ENCODE measurements at regions not wholly inside any gene's neighbourhood (a gene's known extent, or its start where the extent isn't known, plus 50 kb on each side); places are given as distances from the start of the nearest gene placed in this dataset.

- Histone ChIP-seq H3K4me1 (no peaks in the 10 kb centered on the region), H3K9me3 (peaks cover 0 to 8% (median 0%) of the 10 kb centered on the region in 4 donors), H3K36me3 (no peaks in the 10 kb centered on the region), H3K27me3 (no peaks in the 10 kb centered on the region), H3K27ac (no peak overlapping the region), H3K4me3 (no peak overlapping the region)
- no peak for DNase-seq (ENCODE audit: low spot score in 2 of 2)
- TF ChIP-seq POLR2A (IDR thresholded peaks at IDR 0.05): no peak
- TF ChIP-seq EP300 (IDR thresholded peaks at IDR 0.05): no peak
- no peak for TF ChIP-seq CTCF (IDR thresholded peaks at IDR 0.05)
- WGBS, 2 donors: 78 to 95% methylated on average over 3 of the region's 3 CpGs
Observed at GRCh38 chr14:97603201-97603600, 806.0 kb downstream of the VRK1 start.

GRCh38 chr14:97604731-97605130 is 807.5 kb downstream of the VRK1 start:
- 87 to 92% methylated on average over 6 of the region's 6 CpGs for WGBS, 2 donors
- Histone ChIP-seq H3K4me3 (no peak overlapping the region), H3K36me3 (no peaks in the 10 kb centered on the region), H3K4me1 (no peaks in the 10 kb centered on the region), H3K27me3 (no peaks in the 10 kb centered on the region), H3K27ac (no peak overlapping the region), H3K9me3 (peaks cover 0 to 8% (median 0%) of the 10 kb centered on the region in 4 donors)
- TF ChIP-seq CTCF (IDR thresholded peaks at IDR 0.05): no peak
- no peak for TF ChIP-seq POLR2A (IDR thresholded peaks at IDR 0.05)
- TF ChIP-seq EP300 (IDR thresholded peaks at IDR 0.05): no peak
- DNase-seq (ENCODE audit: low spot score in 2 of 2): no peak

- Histone ChIP-seq H3K9me3 (peaks cover 0 to 14% (median 3%) of the 10 kb centered on the region in 4 donors), H3K36me3 (no peaks in the 10 kb centered on the region), H3K4me3 (no peak overlapping the region), H3K27me3 (no peaks in the 10 kb centered on the region), H3K4me1 (no peaks in the 10 kb centered on the region), H3K27ac (no peak overlapping the region)
- DNase-seq (ENCODE audit: low spot score in 2 of 2): no peak
- WGBS, 2 donors: 71 to 77% methylated on average over 3 of the region's 3 CpGs
- TF ChIP-seq EP300 (IDR thresholded peaks at IDR 0.05) (no peak), CTCF (IDR thresholded peaks at IDR 0.05) (no peak), POLR2A (IDR thresholded peaks at IDR 0.05) (no peak)
Observed at GRCh38 chr14:97618401-97618800, 821.2 kb downstream of the VRK1 start.

GRCh38 chr14:97618917-97619690 is 821.9 kb downstream of the VRK1 start:
- no peaks in the 10 kb centered on the region for H3K4me1 ChIP-seq
- peaks cover 0 to 7% (median 3%) of the 10 kb centered on the region in 4 donors for H3K9me3 ChIP-seq
- 58 to 59% methylated on average over 1 of the region's 1 CpG for WGBS, 2 donors
- no peak for DNase-seq (ENCODE audit: low spot score in 2 of 2)
- no peak overlapping the region for H3K4me3 ChIP-seq
- H3K27ac ChIP-seq: no peak overlapping the region
- H3K36me3 ChIP-seq: no peaks in the 10 kb centered on the region
- TF ChIP-seq CTCF (IDR thresholded peaks at IDR 0.05) (no peak), EP300 (IDR thresholded peaks at IDR 0.05) (no peak), POLR2A (IDR thresholded peaks at IDR 0.05) (no peak)
- H3K27me3 ChIP-seq: no peaks in the 10 kb centered on the region

DNA sequence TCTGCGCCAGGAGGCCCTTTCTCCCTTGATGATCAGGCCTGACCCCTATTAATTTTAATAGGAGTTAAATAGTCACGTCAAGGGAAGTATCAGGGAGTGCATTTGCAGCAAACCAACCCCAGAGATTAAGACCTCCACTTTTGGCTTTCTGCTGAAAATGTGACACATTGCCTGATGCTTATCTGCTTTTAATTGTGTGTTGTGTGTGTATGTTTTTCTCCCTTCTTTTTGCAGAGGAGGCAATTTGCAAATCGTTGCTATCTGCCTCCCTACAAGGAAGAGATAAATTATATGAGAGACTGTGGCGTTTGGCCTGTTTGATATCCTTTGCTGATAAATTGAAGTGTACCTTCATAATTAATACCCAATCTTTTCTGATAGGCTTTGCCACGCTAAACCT is 822.9 kb downstream of the VRK1 start:
- WGBS, 2 donors: 39 to 46% methylated on average over 5 of the region's 5 CpGs

More for the DNA sequence above, 822.9 kb downstream of the VRK1 start:
- TF ChIP-seq CTCF (IDR thresholded peaks at IDR 0.05) (no peak), EP300 (IDR thresholded peaks at IDR 0.05) (no peak), POLR2A (IDR thresholded peaks at IDR 0.05) (no peak)
- no peak overlapping the region for H3K27ac ChIP-seq
- DNase-seq (ENCODE audit: low spot score in 2 of 2): no peak
- H3K27me3 ChIP-seq: no peaks in the 10 kb centered on the region
- H3K4me3 ChIP-seq: no peak overlapping the region
- no peaks in the 10 kb centered on the region for H3K36me3 ChIP-seq
- H3K9me3 ChIP-seq: no peaks in the 10 kb centered on the region
- H3K4me1 ChIP-seq: no peaks in the 10 kb centered on the region
